ENCODE measurements at regions not wholly inside any gene's neighbourhood (a gene's known extent, or its start where the extent isn't known, plus 50 kb on each side); places are given as distances from the start of the nearest gene placed in this dataset.

DNA sequence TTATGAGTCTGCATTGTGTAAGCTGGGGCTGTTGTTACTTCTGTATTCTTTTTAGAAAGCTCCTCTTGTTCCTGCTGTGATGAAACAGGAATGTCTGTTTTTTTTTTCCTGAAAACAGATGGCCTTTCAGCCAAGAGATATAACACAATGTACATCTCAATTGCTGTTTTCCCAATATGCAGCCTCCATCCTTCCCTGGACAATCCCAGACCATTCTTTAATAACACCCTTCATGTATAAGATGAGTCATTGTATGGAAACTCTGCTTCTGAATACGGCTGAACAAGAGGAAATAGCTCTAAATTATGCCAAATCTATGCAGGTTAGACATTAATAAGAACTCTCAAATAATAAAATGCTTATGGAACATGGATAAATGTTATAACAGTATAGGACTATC is 60.2 kb upstream of the LRRC4C start:
- Histone ChIP-seq H3K27me3 (ENCODE audit: control insufficient read depth in 3 of 3, insufficient read depth in 3 of 3, low read length in 3 of 3) (no peaks in the 10 kb centered on the region), H3K27ac (ENCODE audit: low read depth in 1 of 3, low read length in 2 of 3) (no peak overlapping the region), H3K4me3 (ENCODE audit: low read depth in 1 of 3, low read length in 3 of 3) (no peak overlapping the region), H3K36me3 (ENCODE audit: control insufficient read depth in 3 of 3, insufficient read depth in 2 of 3, low read depth in 1 of 3, low read length in 3 of 3) (no peaks in the 10 kb centered on the region), H3K4me1 (ENCODE audit: control insufficient read depth in 3 of 3, insufficient read depth in 2 of 3, low read depth in 1 of 3, low read length in 2 of 3) (no peaks in the 10 kb centered on the region), H3K9me3 (ENCODE audit: control insufficient read depth in 2 of 2, insufficient read depth in 1 of 2, low read depth in 1 of 2, low read length in 1 of 2) (no peaks in the 10 kb centered on the region)
- no peak for DNase-seq
- WGBS, 3 donors, result 20 to 31% (median 25%) methylated on average over 1 of the region's 1 CpG
- FAIRE-seq, result no peak

- FAIRE-seq (no peak), DNase-seq (no peak)
- no peaks in the 10 kb centered on the region for H3K27me3 ChIP-seq (ENCODE audit: control insufficient read depth in 3 of 3, insufficient read depth in 3 of 3, low read length in 3 of 3)
- no peaks in the 10 kb centered on the region for H3K9me3 ChIP-seq (ENCODE audit: control insufficient read depth in 2 of 2, insufficient read depth in 1 of 2, low read depth in 1 of 2, low read length in 1 of 2)
- H3K36me3 ChIP-seq (ENCODE audit: control insufficient read depth in 3 of 3, insufficient read depth in 2 of 3, low read depth in 1 of 3, low read length in 3 of 3), result no peaks in the 10 kb centered on the region
- no peak overlapping the region for H3K27ac ChIP-seq (ENCODE audit: low read depth in 1 of 3, low read length in 2 of 3)
- no peak overlapping the region for H3K4me3 ChIP-seq (ENCODE audit: low read depth in 1 of 3, low read length in 3 of 3)
- no peaks in the 10 kb centered on the region for H3K4me1 ChIP-seq (ENCODE audit: control insufficient read depth in 3 of 3, insufficient read depth in 2 of 3, low read depth in 1 of 3, low read length in 2 of 3)
These were observed 62.9 kb upstream of the LRRC4C start for GRCh38 chr11:41522391-41522790.

DNA sequence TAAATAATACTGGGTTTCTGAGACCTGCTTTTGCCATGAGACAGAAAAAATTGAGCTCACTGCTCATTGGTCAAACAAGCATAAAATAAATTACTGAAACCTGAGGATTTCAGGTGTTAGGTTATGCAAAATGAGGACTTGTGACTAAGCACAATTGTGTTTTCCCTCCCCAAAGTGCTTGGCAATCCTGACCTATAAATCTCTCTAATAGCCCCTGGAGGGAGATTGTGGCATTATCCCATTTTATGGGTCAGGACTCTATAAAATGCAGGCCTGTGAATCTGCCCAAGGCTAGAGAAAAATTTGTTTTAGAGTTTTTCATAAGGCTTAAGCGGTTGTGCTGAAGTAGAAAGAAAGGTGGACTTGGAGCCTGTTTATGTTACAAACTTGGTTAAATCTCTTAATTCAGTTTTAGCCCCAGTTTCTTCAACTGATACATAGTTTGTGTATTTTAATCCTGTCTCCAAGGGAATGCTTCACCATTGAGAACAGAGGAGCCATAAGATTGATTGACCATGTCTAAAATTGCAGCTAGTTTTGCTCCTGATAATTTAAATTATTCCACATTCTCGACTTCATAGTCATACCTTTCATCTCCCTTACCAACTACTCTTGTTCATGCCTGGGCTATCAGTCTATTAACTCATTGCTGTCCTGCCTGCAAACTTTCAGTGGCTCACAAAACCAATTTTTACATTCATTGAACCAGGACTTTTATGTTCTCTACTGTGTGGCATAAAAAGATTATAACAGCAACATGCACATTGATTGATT is 63.6 kb upstream of the LRRC4C start:
- Histone ChIP-seq H3K27me3 (ENCODE audit: control insufficient read depth in 3 of 3, insufficient read depth in 3 of 3, low read length in 3 of 3) (no peaks in the 10 kb centered on the region), H3K4me1 (ENCODE audit: control insufficient read depth in 3 of 3, insufficient read depth in 2 of 3, low read depth in 1 of 3, low read length in 2 of 3) (no peaks in the 10 kb centered on the region), H3K9me3 (ENCODE audit: control insufficient read depth in 2 of 2, insufficient read depth in 1 of 2, low read depth in 1 of 2, low read length in 1 of 2) (no peaks in the 10 kb centered on the region), H3K4me3 (ENCODE audit: low read depth in 1 of 3, low read length in 3 of 3) (no peak overlapping the region), H3K27ac (ENCODE audit: low read depth in 1 of 3, low read length in 2 of 3) (no peak overlapping the region), H3K36me3 (ENCODE audit: control insufficient read depth in 3 of 3, insufficient read depth in 2 of 3, low read depth in 1 of 3, low read length in 3 of 3) (no peaks in the 10 kb centered on the region)
- WGBS, 3 donors, result 51 to 53% (median 51%) methylated on average over 2 of the region's 2 CpGs
- no peak for DNase-seq
- FAIRE-seq, result no peak

DNA sequence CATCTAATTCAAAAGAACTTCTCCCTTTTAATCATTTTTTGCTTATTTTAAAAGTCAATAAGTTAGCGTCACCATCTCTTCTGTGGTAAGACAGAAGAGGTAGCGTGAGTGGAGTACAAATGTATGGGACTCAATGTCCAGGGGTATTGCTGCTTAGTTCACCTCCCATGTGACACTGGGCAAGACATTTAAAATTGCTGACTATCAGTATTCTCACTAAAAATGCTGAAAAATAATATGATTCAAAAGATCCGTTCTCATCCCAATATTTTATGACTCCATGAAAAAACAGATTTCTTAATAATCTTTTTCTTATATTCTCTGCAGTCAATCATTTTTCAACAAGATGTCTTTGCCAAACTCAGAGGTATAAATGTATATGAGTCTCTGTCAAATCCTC is 68.1 kb upstream of the LRRC4C start:
- 84 to 87% (median 86%) methylated on average over 3 of the region's 3 CpGs for WGBS, 3 donors
- H3K4me3 ChIP-seq (ENCODE audit: low read depth in 1 of 3, low read length in 3 of 3), result no peak overlapping the region
- H3K4me1 ChIP-seq (ENCODE audit: control insufficient read depth in 3 of 3, insufficient read depth in 2 of 3, low read depth in 1 of 3, low read length in 2 of 3), result no peaks in the 10 kb centered on the region
- no peaks in the 10 kb centered on the region for H3K27me3 ChIP-seq (ENCODE audit: control insufficient read depth in 3 of 3, insufficient read depth in 3 of 3, low read length in 3 of 3)
- H3K27ac ChIP-seq (ENCODE audit: low read depth in 1 of 3, low read length in 2 of 3), result no peak overlapping the region
- no peak for FAIRE-seq
- no peaks in the 10 kb centered on the region for H3K36me3 ChIP-seq (ENCODE audit: control insufficient read depth in 3 of 3, insufficient read depth in 2 of 3, low read depth in 1 of 3, low read length in 3 of 3)
- DNase-seq, result no peak
- no peaks in the 10 kb centered on the region for H3K9me3 ChIP-seq (ENCODE audit: control insufficient read depth in 2 of 2, insufficient read depth in 1 of 2, low read depth in 1 of 2, low read length in 1 of 2)

DNA sequence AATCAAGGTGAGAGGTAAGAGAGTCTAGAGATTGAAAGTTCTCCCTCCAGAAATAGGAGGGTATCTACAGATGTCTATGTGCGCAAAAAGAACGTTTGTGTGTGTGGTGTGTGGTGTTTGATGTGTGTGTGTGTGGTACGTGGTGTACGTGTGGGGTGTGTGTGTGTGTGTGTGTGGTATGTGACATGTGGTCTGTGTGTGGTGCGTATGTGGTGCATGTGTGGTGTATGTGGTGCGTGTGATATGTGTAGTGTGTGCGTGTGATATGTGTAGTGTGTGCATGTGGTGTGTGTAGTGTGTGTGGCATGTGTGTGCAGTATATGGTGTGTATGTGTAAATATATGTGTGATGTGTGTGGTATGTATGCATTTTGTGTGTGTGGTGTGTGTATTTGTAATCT is 73.0 kb upstream of the LRRC4C start:
- Histone ChIP-seq H3K9me3 (ENCODE audit: control insufficient read depth in 2 of 2, insufficient read depth in 1 of 2, low read depth in 1 of 2, low read length in 1 of 2) (no peaks in the 10 kb centered on the region), H3K4me1 (ENCODE audit: control insufficient read depth in 3 of 3, insufficient read depth in 2 of 3, low read depth in 1 of 3, low read length in 2 of 3) (no peaks in the 10 kb centered on the region), H3K27ac (ENCODE audit: low read depth in 1 of 3, low read length in 2 of 3) (no peak overlapping the region), H3K36me3 (ENCODE audit: control insufficient read depth in 3 of 3, insufficient read depth in 2 of 3, low read depth in 1 of 3, low read length in 3 of 3) (no peaks in the 10 kb centered on the region), H3K27me3 (ENCODE audit: control insufficient read depth in 3 of 3, insufficient read depth in 3 of 3, low read length in 3 of 3) (no peaks in the 10 kb centered on the region), H3K4me3 (ENCODE audit: low read depth in 1 of 3, low read length in 3 of 3) (no peak overlapping the region)
- 87 to 92% (median 91%) methylated on average over 7 of the region's 7 CpGs for WGBS, 3 donors
- DNase-seq, result no peak
- no peak for FAIRE-seq

DNA sequence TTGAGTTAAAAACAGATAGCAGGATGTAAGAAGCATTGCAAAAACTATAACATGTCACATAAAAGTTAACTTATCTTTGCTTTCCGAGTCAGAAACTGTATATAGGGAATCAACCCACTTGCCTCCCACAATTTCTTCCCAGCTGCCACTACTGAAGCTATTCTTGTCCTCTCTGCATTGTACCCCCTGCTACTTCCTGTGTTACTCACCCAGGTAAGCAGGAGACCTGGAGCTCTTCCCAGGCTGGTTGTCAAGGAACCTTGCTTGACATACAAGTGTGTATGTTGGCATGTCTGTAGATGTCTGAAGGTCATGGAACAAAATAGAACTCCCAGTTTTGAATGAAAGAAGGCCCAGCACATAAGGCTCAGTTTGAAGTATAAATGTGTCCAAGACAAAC is 74.3 kb upstream of the LRRC4C start:
- WGBS, 3 donors, result 64 to 80% (median 74%) methylated on average over 1 of the region's 1 CpG
- Histone ChIP-seq H3K9me3 (ENCODE audit: control insufficient read depth in 2 of 2, insufficient read depth in 1 of 2, low read depth in 1 of 2, low read length in 1 of 2) (no peaks in the 10 kb centered on the region), H3K27me3 (ENCODE audit: control insufficient read depth in 3 of 3, insufficient read depth in 3 of 3, low read length in 3 of 3) (no peaks in the 10 kb centered on the region), H3K4me3 (ENCODE audit: low read depth in 1 of 3, low read length in 3 of 3) (no peak overlapping the region), H3K36me3 (ENCODE audit: control insufficient read depth in 3 of 3, insufficient read depth in 2 of 3, low read depth in 1 of 3, low read length in 3 of 3) (no peaks in the 10 kb centered on the region), H3K27ac (ENCODE audit: low read depth in 1 of 3, low read length in 2 of 3) (no peak overlapping the region), H3K4me1 (ENCODE audit: control insufficient read depth in 3 of 3, insufficient read depth in 2 of 3, low read depth in 1 of 3, low read length in 2 of 3) (no peaks in the 10 kb centered on the region)
- DNase-seq (no peak), FAIRE-seq (no peak)

GRCh38 chr11:41534391-41534790 is 74.9 kb upstream of the LRRC4C start:
- no peak overlapping the region for H3K4me3 ChIP-seq (ENCODE audit: low read depth in 1 of 3, low read length in 3 of 3)
- 50 to 59% (median 58%) methylated on average over 4 of the region's 4 CpGs for WGBS, 3 donors
- no peaks in the 10 kb centered on the region for H3K9me3 ChIP-seq (ENCODE audit: control insufficient read depth in 2 of 2, insufficient read depth in 1 of 2, low read depth in 1 of 2, low read length in 1 of 2)
- FAIRE-seq (no peak), DNase-seq (no peak)
- no peaks in the 10 kb centered on the region for H3K4me1 ChIP-seq (ENCODE audit: control insufficient read depth in 3 of 3, insufficient read depth in 2 of 3, low read depth in 1 of 3, low read length in 2 of 3)
- no peaks in the 10 kb centered on the region for H3K27me3 ChIP-seq (ENCODE audit: control insufficient read depth in 3 of 3, insufficient read depth in 3 of 3, low read length in 3 of 3)
- no peaks in the 10 kb centered on the region for H3K36me3 ChIP-seq (ENCODE audit: control insufficient read depth in 3 of 3, insufficient read depth in 2 of 3, low read depth in 1 of 3, low read length in 3 of 3)
- H3K27ac ChIP-seq (ENCODE audit: low read depth in 1 of 3, low read length in 2 of 3), result no peak overlapping the region

DNA sequence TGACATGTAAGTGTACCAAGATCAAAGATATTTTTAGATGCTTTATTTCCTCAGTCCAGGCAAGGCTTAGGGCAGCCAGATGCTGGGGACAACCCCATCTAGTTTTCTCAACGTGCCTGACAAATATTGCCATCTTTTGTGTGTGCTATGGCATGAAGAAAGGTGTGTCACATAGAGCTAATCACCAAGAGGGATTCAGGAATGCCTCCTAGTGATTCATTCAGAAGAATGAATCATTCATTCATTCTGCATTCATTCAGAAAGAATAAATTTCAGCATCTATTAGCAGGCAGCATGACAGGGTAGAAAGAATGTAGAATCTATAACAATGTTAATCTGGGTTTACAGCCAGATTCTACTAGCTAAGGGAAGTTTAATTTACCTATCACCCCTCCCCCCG is 75.4 kb upstream of the LRRC4C start:
- Histone ChIP-seq H3K27ac (ENCODE audit: low read depth in 1 of 3, low read length in 2 of 3) (no peak overlapping the region), H3K27me3 (ENCODE audit: control insufficient read depth in 3 of 3, insufficient read depth in 3 of 3, low read length in 3 of 3) (no peaks in the 10 kb centered on the region), H3K36me3 (ENCODE audit: control insufficient read depth in 3 of 3, insufficient read depth in 2 of 3, low read depth in 1 of 3, low read length in 3 of 3) (no peaks in the 10 kb centered on the region), H3K4me3 (ENCODE audit: low read depth in 1 of 3, low read length in 3 of 3) (no peak overlapping the region), H3K4me1 (ENCODE audit: control insufficient read depth in 3 of 3, insufficient read depth in 2 of 3, low read depth in 1 of 3, low read length in 2 of 3) (no peaks in the 10 kb centered on the region), H3K9me3 (ENCODE audit: control insufficient read depth in 2 of 2, insufficient read depth in 1 of 2, low read depth in 1 of 2, low read length in 1 of 2) (no peaks in the 10 kb centered on the region)
- WGBS, 3 donors, result 28 to 51% (median 40%) methylated on average over 2 of the region's 2 CpGs
- FAIRE-seq (no peak), DNase-seq (no peak)

GRCh38 chr11:41536021-41536568 is 76.6 kb upstream of the LRRC4C start:
- DNase-seq (no peak), FAIRE-seq (no peak)
- Histone ChIP-seq H3K9me3 (ENCODE audit: control insufficient read depth in 2 of 2, insufficient read depth in 1 of 2, low read depth in 1 of 2, low read length in 1 of 2) (no peaks in the 10 kb centered on the region), H3K4me3 (ENCODE audit: low read depth in 1 of 3, low read length in 3 of 3) (no peak overlapping the region), H3K4me1 (ENCODE audit: control insufficient read depth in 3 of 3, insufficient read depth in 2 of 3, low read depth in 1 of 3, low read length in 2 of 3) (no peaks in the 10 kb centered on the region), H3K27me3 (ENCODE audit: control insufficient read depth in 3 of 3, insufficient read depth in 3 of 3, low read length in 3 of 3) (no peaks in the 10 kb centered on the region), H3K36me3 (ENCODE audit: control insufficient read depth in 3 of 3, insufficient read depth in 2 of 3, low read depth in 1 of 3, low read length in 3 of 3) (no peaks in the 10 kb centered on the region), H3K27ac (ENCODE audit: low read depth in 1 of 3, low read length in 2 of 3) (no peak overlapping the region)
- WGBS, 3 donors, result 80 to 84% (median 84%) methylated on average over 10 of the region's 10 CpGs
